Suprapubic skin (tissue), 3 donors: ENCODE measurements at regions not wholly inside any gene's neighbourhood (a gene's known extent, or its start where the extent isn't known, plus 50 kb on each side); places are given as distances from the start of the nearest gene placed in this dataset.

Source experiments
- EP300 ChIP-seq: sonication (generic); formaldehyde crosslinking; IDR thresholded peaks from one replicate; pipeline ENCODE4 v1.6.1; 2017; ENCODE audit warnings: antibody characterized with exemption
- POLR2A ChIP-seq, 2 donors: fragments of 450-650 bp; IDR thresholded peaks; one replicate each; pipeline ENCODE4 v1.6.1; 2017; ENCODE audit warnings: antibody characterized with exemption in 2 of 2, mild to moderate bottlenecking in 2 of 2, moderate library complexity in 2 of 2
- TF ChIP-seq, protein P1 (sequence below), 2 donors: fragments of 200-600 bp in 1 of 2; fragments of 450-650 bp in 1 of 2; sonication (generic) in 1 of 2; IDR thresholded peaks; one replicate each; pipeline ENCODE4 v1.5.1; 2016 to 2019; ENCODE audit warnings: antibody characterized with exemption in 2 of 2, mild to moderate bottlenecking in 1 of 2, moderate library complexity in 1 of 2

- TF ChIP-seq, protein P1, sequence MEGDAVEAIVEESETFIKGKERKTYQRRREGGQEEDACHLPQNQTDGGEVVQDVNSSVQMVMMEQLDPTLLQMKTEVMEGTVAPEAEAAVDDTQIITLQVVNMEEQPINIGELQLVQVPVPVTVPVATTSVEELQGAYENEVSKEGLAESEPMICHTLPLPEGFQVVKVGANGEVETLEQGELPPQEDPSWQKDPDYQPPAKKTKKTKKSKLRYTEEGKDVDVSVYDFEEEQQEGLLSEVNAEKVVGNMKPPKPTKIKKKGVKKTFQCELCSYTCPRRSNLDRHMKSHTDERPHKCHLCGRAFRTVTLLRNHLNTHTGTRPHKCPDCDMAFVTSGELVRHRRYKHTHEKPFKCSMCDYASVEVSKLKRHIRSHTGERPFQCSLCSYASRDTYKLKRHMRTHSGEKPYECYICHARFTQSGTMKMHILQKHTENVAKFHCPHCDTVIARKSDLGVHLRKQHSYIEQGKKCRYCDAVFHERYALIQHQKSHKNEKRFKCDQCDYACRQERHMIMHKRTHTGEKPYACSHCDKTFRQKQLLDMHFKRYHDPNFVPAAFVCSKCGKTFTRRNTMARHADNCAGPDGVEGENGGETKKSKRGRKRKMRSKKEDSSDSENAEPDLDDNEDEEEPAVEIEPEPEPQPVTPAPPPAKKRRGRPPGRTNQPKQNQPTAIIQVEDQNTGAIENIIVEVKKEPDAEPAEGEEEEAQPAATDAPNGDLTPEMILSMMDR (IDR thresholded peaks at IDR 0.05) = no peak
- TF ChIP-seq EP300 (no peak), POLR2A (IDR thresholded peaks at IDR 0.05) (no peak)
Measured at GRCh38 chr6:133609415-133610226, 279.3 kb upstream of the TCF21 start.
